Fibroblast of lung (primary cell): ENCODE measurements at regions not wholly inside any gene's neighbourhood (a gene's known extent, or its start where the extent isn't known, plus 50 kb on each side); places are given as distances from the start of the nearest gene placed in this dataset.

Experiments used
- CTCF ChIP-seq, 2 donors: IDR thresholded peaks in 1 of 2; conservative IDR thresholded peaks in 1 of 2; 1 replicate in 1 of 2; 2 replicates in 1 of 2; pipeline ENCODE4 v1.5.1; 2011 to 2012; ENCODE audit warnings: low read length in 2 of 2, control low read depth in 1 of 2, inconsistent platforms in 1 of 2, low read depth in 1 of 2, mild to moderate bottlenecking in 1 of 2
- EZH2 ChIP-seq: IDR thresholded peaks from 2 replicates; pipeline ENCODE4 v1.5.1; 2012; ENCODE audit warnings: low read length, control low read depth, mild to moderate bottlenecking; ENCODE audit errors: missing control alignments

GRCh38 chr7:79820387-79820786 is 314.2 kb upstream of the GNAI1 start:
- TF ChIP-seq CTCF (conservative IDR thresholded peaks at IDR 0.05 in 1 of 2, IDR thresholded peaks at IDR 0.05 in 1 of 2; ENCODE audit: low read depth in 1 of 2, low read length in 2 of 2) (no peak), EZH2 (no peak)
